Esophagus muscularis mucosa (tissue), 4 donors: ENCODE measurements at regions not wholly inside any gene's neighbourhood (a gene's known extent, or its start where the extent isn't known, plus 50 kb on each side); places are given as distances from the start of the nearest gene placed in this dataset.

ENCODE experiments used
- DNase-seq: peaks from one replicate; pipeline ENCODE4 v3.0.0-alpha.2; 2017; ENCODE audit errors: extremely low spot score
- H3K27ac ChIP-seq, 4 donors: fragments of 200-600 bp; sonication (generic); replicated peaks in 1 of 4; 1 replicate in 3 of 4; 2 replicates in 1 of 4; pipeline ENCODE4 v1.5.1; 2016 to 2019; ENCODE audit warnings: mild to moderate bottlenecking in 1 of 4
- H3K27me3 ChIP-seq, 4 donors: fragments of 200-600 bp; sonication (generic); one replicate each; pipeline versions ENCODE4 v1.5.1 to v1.6.0; 2016 to 2019
- H3K36me3 ChIP-seq, 4 donors: fragments of 200-600 bp; sonication (generic); one replicate each; pipeline ENCODE4 v1.5.1; 2016 to 2019
- H3K4me1 ChIP-seq, 4 donors: fragments of 200-600 bp; sonication (generic); one replicate each; pipeline ENCODE4 v1.5.1; 2016 to 2019
- H3K4me3 ChIP-seq, 4 donors: fragments of 200-600 bp; sonication (generic); 1 replicate in 2 of 4; 2 replicates in 2 of 4; pipeline ENCODE4 v1.5.1; 2016 to 2019; ENCODE audit warnings: mild to moderate bottlenecking in 4 of 4, moderate library complexity in 1 of 4
- H3K9me3 ChIP-seq, 4 donors: fragments of 200-600 bp; sonication (generic); 1 replicate in 3 of 4; 2 replicates in 1 of 4; pipeline ENCODE4 v1.5.1; 2016 to 2019
- EP300 ChIP-seq: sonication (generic); formaldehyde crosslinking; IDR thresholded peaks from one replicate; pipeline ENCODE4 v1.6.1; 2017; ENCODE audit warnings: antibody characterized with exemption
- POLR2A ChIP-seq: fragments of 450-650 bp; IDR thresholded peaks from one replicate; pipeline ENCODE4 v1.6.1; 2017; ENCODE audit warnings: antibody characterized with exemption, moderate library complexity, mild to moderate bottlenecking, low read depth
- POLR2AphosphoS5 ChIP-seq, 2 donors: sonication (generic); formaldehyde crosslinking; IDR thresholded peaks; one replicate each; pipeline ENCODE4 v1.6.1; 2017; ENCODE audit warnings: antibody characterized with exemption in 2 of 2
- WGBS: methylation state at CpG from one replicate; pipeline ENCODE4 v1.1.5; 2018; 5-methylcytosine and 5-hydroxymethylcytosine counted together
- intact Hi-C: fragments of 100-400 bp; cut with DNase I; formaldehyde crosslinking; loops from one replicate; pipeline ENCODE4 v1.15.1; 2023
- TF ChIP-seq, protein P1 (sequence below), 3 experiments: fragments of 200-600 bp in 2 of 3; fragments of 450-650 bp in 1 of 3; sonication (generic) in 2 of 3; IDR thresholded peaks; one replicate each; pipeline ENCODE4 v1.5.1; 2017 to 2019; ENCODE audit warnings: antibody characterized with exemption in 3 of 3, mild to moderate bottlenecking in 2 of 3, moderate library complexity in 1 of 3

DNA sequence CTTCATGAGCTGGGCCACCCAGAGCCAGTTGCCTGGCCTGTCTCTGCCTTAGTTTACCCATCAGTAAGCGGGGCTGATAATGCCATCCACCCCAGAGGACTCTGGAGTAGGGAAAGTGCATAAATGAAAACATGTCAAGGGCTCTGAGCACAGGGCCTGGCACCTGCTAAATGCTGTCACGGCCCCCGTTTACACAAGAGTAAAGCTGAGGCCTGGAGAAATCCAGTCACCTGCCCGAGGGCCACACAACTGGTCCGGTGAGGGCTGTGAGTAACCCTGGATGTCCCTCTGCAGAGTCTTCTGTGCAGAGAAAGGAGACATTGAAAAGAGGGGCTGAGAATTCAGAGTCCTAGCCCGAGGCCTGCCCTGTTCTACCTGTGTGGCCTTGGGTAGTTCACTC, 110.6 kb upstream of the ANO1 start:
- Histone ChIP-seq H3K9me3 (peaks cover 0 to 4% (median 0%) of the 10 kb centered on the region in 4 donors), H3K27ac (peak overlapping the region in 3 of 4 donors; percentile 6 to 41 (median 38)), H3K4me3 (no peak overlapping the region), H3K4me1 (peaks cover 0 to 17% (median 14%) of the 10 kb centered on the region in 4 donors), H3K27me3 (peaks cover 0 to 66% (median 3%) of the 10 kb centered on the region in 4 donors), H3K36me3 (no peaks in the 10 kb centered on the region)
- intact Hi-C loops = no loop called here
- DNase-seq = no peak
- 86% methylated on average over 5 of the region's 6 CpGs for WGBS
- TF ChIP-seq EP300 = no peak
- TF ChIP-seq, protein P1, sequence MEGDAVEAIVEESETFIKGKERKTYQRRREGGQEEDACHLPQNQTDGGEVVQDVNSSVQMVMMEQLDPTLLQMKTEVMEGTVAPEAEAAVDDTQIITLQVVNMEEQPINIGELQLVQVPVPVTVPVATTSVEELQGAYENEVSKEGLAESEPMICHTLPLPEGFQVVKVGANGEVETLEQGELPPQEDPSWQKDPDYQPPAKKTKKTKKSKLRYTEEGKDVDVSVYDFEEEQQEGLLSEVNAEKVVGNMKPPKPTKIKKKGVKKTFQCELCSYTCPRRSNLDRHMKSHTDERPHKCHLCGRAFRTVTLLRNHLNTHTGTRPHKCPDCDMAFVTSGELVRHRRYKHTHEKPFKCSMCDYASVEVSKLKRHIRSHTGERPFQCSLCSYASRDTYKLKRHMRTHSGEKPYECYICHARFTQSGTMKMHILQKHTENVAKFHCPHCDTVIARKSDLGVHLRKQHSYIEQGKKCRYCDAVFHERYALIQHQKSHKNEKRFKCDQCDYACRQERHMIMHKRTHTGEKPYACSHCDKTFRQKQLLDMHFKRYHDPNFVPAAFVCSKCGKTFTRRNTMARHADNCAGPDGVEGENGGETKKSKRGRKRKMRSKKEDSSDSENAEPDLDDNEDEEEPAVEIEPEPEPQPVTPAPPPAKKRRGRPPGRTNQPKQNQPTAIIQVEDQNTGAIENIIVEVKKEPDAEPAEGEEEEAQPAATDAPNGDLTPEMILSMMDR (IDR thresholded peaks at IDR 0.05) = no peak
- no peak for TF ChIP-seq POLR2AphosphoS5 (IDR thresholded peaks at IDR 0.05)
- TF ChIP-seq POLR2A = no peak

DNA sequence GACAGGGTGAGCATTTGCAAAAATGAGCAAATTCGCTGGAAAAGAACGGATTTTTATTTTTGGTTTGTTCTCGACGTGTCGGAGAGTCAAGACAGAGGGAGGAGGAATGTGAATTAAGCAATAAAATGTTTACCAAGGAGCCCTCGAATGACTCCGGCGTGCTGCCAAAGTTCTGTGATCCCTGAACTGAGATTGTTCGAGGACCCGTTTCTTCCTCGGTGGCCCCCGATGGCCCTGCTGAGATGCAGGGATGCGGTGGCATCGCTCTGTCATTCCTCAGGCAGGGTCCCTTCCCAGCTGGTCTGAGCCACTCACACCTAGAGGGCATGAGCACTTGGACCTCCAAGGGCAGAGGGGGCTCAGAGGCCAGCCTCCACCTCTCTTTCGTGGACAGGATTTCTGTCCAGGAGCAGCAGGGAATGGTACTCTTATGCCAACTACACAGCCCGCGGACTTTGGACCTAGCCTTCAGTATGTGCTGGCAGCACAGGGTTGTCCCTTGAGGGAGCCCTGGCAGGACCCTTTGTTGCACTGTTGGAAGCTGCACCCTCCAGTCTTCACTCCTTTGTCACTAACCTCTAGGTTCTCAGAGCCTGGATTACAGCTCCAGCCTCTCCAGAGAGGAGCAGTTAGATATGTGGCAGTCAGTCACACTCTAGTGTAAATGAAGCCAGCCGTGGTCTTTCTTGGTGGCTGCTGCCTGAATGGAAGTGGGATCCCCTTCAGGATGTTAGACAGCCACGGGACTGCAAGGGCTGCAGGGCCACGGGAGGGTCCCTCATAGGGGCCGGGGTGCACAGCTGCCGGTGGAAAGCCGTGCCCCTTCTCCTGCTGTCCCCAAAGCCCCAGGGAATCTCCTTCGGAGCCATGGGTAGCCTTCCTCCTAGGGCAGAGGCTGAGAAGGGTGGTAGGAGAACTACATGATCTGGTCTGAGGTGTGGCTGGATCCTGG, 109.4 kb upstream of the ANO1 start:
- intact Hi-C loops = no loop called here
- no peaks in the 10 kb centered on the region for H3K36me3 ChIP-seq
- WGBS = 81% methylated on average over 17 of the region's 24 CpGs
- H3K9me3 ChIP-seq = peaks cover 0 to 4% (median 0%) of the 10 kb centered on the region in 4 donors
- peaks cover 0 to 73% (median 3%) of the 10 kb centered on the region in 4 donors for H3K27me3 ChIP-seq
- H3K4me3 ChIP-seq = no peak overlapping the region
- H3K27ac ChIP-seq = peak overlapping the region in 3 of 4 donors; percentile 7 to 41 (median 38)
- H3K4me1 ChIP-seq = peaks cover 0 to 13% (median 11%) of the 10 kb centered on the region in 4 donors
- TF ChIP-seq POLR2A (no peak), POLR2AphosphoS5 (IDR thresholded peaks at IDR 0.05) (no peak), EP300 (no peak)
- TF ChIP-seq, protein P1 (IDR thresholded peaks at IDR 0.05) = no peak
- no peak for DNase-seq

DNA sequence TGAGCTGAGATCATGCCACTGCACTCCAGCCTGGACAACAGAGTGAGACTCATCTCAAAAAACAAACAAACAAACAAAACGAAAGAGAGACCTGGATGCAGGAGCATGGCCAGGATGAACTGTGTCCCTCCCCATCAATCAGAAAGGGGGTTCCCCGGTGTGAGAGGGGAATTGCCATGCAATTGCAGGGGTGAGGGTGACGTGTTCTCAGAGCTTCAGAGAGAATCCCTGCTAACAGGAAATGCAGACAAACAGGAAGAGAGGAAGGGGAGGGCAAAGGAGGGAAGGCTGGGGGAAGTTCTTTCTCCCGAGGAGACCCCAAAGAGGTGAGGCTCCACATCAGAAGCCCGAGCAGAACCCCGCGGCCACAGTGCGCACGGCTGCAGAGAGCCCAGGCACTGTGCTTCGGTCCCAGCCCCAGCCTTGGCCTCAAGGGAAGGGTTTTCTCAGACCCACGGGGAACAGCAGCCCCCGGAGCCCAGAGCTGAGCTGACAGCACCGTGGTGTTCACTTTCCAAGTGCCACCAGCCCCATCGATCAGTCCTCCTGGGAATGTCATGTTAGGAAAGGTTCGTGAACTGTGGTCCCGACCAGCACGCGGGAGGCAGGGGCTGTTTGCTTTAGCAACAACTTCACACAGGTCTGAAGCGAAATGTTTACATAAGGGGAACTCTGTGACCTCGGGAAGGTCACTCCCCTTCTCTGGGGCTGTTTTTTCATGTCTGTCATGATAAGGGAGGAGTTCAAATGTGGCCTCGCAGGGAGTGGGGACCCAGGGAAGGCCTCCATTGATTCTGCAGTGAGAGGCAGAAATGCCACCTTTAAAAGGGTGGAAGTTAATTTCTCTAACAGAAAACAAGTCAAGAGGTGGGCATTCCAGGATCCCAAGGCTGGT, 108.0 kb upstream of the ANO1 start:
- peaks cover 0 to 86% (median 3%) of the 10 kb centered on the region in 4 donors for H3K27me3 ChIP-seq
- H3K9me3 ChIP-seq = peaks cover 0 to 4% (median 0%) of the 10 kb centered on the region in 4 donors
- H3K27ac ChIP-seq = no peak overlapping the region
- H3K4me3 ChIP-seq = no peak overlapping the region
- H3K36me3 ChIP-seq = no peaks in the 10 kb centered on the region
- intact Hi-C loops = no loop called here
- 58% methylated on average over 18 of the region's 21 CpGs for WGBS
- no peak for TF ChIP-seq POLR2A
- no peak for TF ChIP-seq EP300
- no peak for TF ChIP-seq POLR2AphosphoS5 (IDR thresholded peaks at IDR 0.05)
- TF ChIP-seq, protein P1 (IDR thresholded peaks at IDR 0.05) = no peak
- DNase-seq = no peak
- H3K4me1 ChIP-seq = no peaks in the 10 kb centered on the region

DNA sequence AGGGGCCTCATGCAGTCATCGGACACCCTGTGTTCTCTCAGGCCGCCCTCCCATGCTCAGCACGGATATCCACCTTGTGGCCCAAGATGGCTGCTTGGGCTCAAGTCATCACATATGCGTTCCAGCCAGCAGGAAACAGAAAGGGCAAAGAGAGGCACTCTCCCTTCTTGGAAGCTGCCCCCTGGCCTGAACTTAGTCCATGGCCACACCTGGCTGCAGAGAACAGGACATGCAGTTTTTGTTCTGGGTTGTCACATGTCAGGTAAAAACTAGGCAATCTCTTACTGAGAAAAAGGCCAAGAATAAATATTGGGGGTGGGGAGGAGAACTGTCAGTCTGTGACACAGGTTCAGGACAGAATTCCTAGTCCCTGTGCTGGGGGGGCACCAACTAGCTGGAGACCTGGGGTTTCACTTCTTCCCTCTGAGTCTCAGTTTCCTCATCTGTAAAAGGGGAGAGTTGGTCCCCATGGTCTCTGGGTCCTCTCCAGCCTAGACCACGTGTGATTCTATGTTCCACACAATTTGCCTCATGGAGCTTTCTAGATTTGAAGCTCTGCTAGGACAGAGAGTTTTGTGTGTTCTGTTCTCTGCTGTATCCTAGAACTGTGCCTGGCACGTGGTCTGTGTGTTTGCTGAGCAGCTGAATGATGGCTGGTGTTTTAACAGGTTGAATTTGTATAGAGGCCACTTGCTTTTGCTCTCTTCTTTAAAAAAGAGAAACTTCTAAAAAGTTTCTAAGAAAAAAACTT, 107.2 kb upstream of the ANO1 start:
- intact Hi-C loops = no loop called here
- WGBS = 83% methylated on average over 2 of the region's 6 CpGs
- H3K36me3 ChIP-seq = no peaks in the 10 kb centered on the region
- H3K9me3 ChIP-seq = peaks cover 0 to 4% (median 0%) of the 10 kb centered on the region in 4 donors
- H3K4me3 ChIP-seq = no peak overlapping the region
- TF ChIP-seq POLR2A = no peak
- TF ChIP-seq, protein P1 (IDR thresholded peaks at IDR 0.05) = no peak
- no peak for TF ChIP-seq POLR2AphosphoS5 (IDR thresholded peaks at IDR 0.05)
- TF ChIP-seq EP300 = no peak
- no peak for DNase-seq
- no peak overlapping the region for H3K27ac ChIP-seq
- H3K4me1 ChIP-seq = no peaks in the 10 kb centered on the region
- H3K27me3 ChIP-seq = peaks cover 0 to 91% (median 3%) of the 10 kb centered on the region in 4 donors
